NCI-H774 (cell line): ENCODE measurements at regions not wholly inside any gene's neighbourhood (a gene's known extent, or its start where the extent isn't known, plus 50 kb on each side); places are given as distances from the start of the nearest gene placed in this dataset.
"Not testable (repeated sequence)": the region's sequence is repeated elsewhere in the genome, so short reads cannot be mapped to it uniquely, and the experiment has no call there.

Experiments
- DNase-seq: peaks from one replicate; lab custom pipeline; 2025; lab: John Stamatoyannopoulos, UW

GRCh38 chr6:144435602-144436426 lies 150.7 kb downstream of the UTRN start:
- no peak for DNase-seq

GRCh38 chr6:144437105-144437504 lies 152.0 kb downstream of the UTRN start:
- no peak for DNase-seq

- DNase-seq, result no peak
Measured at GRCh38 chr6:144438103-144438502, 153.0 kb downstream of the UTRN start.

GRCh38 chr6:144439016-144439415 lies 153.9 kb downstream of the UTRN start:
- no peak for DNase-seq

- DNase-seq, result not testable (repeated sequence)
Measured at GRCh38 chr6:144441801-144442200, 156.7 kb downstream of the UTRN start.

GRCh38 chr6:144443157-144443556 lies 158.0 kb downstream of the UTRN start:
- no peak for DNase-seq

GRCh38 chr6:144447472-144447871 lies 162.3 kb downstream of the UTRN start:
- DNase-seq, result no peak

- no peak for DNase-seq
Measured at GRCh38 chr6:144449218-144449617, 164.1 kb downstream of the UTRN start.

- no peak for DNase-seq
Measured at GRCh38 chr6:144449911-144450597, 164.9 kb downstream of the UTRN start.

GRCh38 chr6:144460327-144461095 lies 175.4 kb downstream of the UTRN start:
- DNase-seq, result no peak

- no peak for DNase-seq
Measured at GRCh38 chr6:144462058-144462457, 176.9 kb downstream of the UTRN start.

- no peak for DNase-seq
Measured at GRCh38 chr6:144466716-144467115, 181.6 kb downstream of the UTRN start.

- no peak for DNase-seq
Measured at GRCh38 chr6:144467172-144467762, 182.1 kb downstream of the UTRN start.

- no peak for DNase-seq
Measured at GRCh38 chr6:144467921-144468320, 182.8 kb downstream of the UTRN start.

GRCh38 chr6:144468709-144469108 lies 183.6 kb downstream of the UTRN start:
- no peak for DNase-seq

- DNase-seq, result no peak
Measured at GRCh38 chr6:144469144-144469575, 184.0 kb downstream of the UTRN start.

GRCh38 chr6:144470201-144470600 lies 185.1 kb downstream of the UTRN start:
- DNase-seq, result not testable (repeated sequence)

- no peak for DNase-seq
Measured at GRCh38 chr6:144471986-144472385, 186.9 kb downstream of the UTRN start.

GRCh38 chr6:144474290-144474689 lies 189.2 kb downstream of the UTRN start:
- DNase-seq, result no peak

- DNase-seq, result no peak
Measured at GRCh38 chr6:144474904-144475303, 189.8 kb downstream of the UTRN start.

- DNase-seq, result no peak
Measured at GRCh38 chr6:144475411-144475810, 190.3 kb downstream of the UTRN start.

- no peak for DNase-seq
Measured at GRCh38 chr6:144476286-144476685, 191.2 kb downstream of the UTRN start.
